SK-N-SH treated with all-trans-retinoic acid at 6 μM for 48 hours (cell line): ENCODE measurements at regions not wholly inside any gene's neighbourhood (a gene's known extent, or its start where the extent isn't known, plus 50 kb on each side); places are given as distances from the start of the nearest gene placed in this dataset.
"Not testable (repeated sequence)": the region's sequence is repeated elsewhere in the genome, so short reads cannot be mapped to it uniquely, and the experiment has no call there.

Experiments used
- ATAC-seq: fragments of 200-7000 bp; cut with Tn5 transposase; 3 replicates; pipeline ENCODE4 v1.9.1; 2020; ENCODE audit warnings: mild to moderate bottlenecking, moderate library complexity
- BACH2 ChIP-seq: fragments of 250-450 bp; sonication (Bioruptor Pico); IDR thresholded peaks from 2 replicates; pipeline ENCODE4 v1.9.0; 2021; ENCODE audit warnings: mild to moderate bottlenecking, borderline replicate concordance
- CSDC2 ChIP-seq: fragments of 250-450 bp; sonication (Bioruptor Pico); IDR thresholded peaks from 2 replicates; pipeline ENCODE4 v1.5.0; 2020; ENCODE audit warnings: mild to moderate bottlenecking, moderate library complexity
- ESRRG ChIP-seq: fragments of 250-450 bp; sonication (Bioruptor Pico); IDR thresholded peaks from 2 replicates; pipeline ENCODE4 v1.6.1; 2021; ENCODE audit warnings: mild to moderate bottlenecking
- GLIS3 ChIP-seq: fragments of 250-450 bp; sonication (Bioruptor Pico); IDR thresholded peaks from 2 replicates; pipeline ENCODE4 v1.5.0; 2020; ENCODE audit warnings: mild to moderate bottlenecking, moderate library complexity
- OSR1 ChIP-seq: fragments of 250-450 bp; sonication (Bioruptor Pico); IDR thresholded peaks from 2 replicates; pipeline ENCODE4 v1.8.0; 2022; ENCODE audit warnings: moderate library complexity, mild to moderate bottlenecking, inconsistent platforms
- PPARA ChIP-seq: fragments of 250-450 bp; sonication (Bioruptor Pico); IDR thresholded peaks from 2 replicates; pipeline ENCODE4 v1.5.0; 2020; ENCODE audit warnings: mild to moderate bottlenecking, borderline replicate concordance
- RARB ChIP-seq: fragments of 250-450 bp; sonication (Bioruptor Pico); IDR thresholded peaks from 2 replicates; pipeline ENCODE4 v1.8.0; 2021; ENCODE audit warnings: mild to moderate bottlenecking, moderate library complexity
- SNAI2 ChIP-seq: fragments of 250-450 bp; sonication (Bioruptor Pico); IDR thresholded peaks from 2 replicates; pipeline ENCODE4 v1.5.0; 2020; ENCODE audit warnings: mild to moderate bottlenecking, moderate library complexity
- TCF4 ChIP-seq: fragments of 250-450 bp; sonication (Bioruptor Pico); IDR thresholded peaks from 2 replicates; pipeline ENCODE4 v1.8.0; 2021; ENCODE audit warnings: mild to moderate bottlenecking, moderate library complexity, borderline replicate concordance
- TOX ChIP-seq: fragments of 250-450 bp; sonication (Bioruptor Pico); IDR thresholded peaks from 2 replicates; pipeline ENCODE4 v1.8.0; 2021; ENCODE audit warnings: mild to moderate bottlenecking, moderate library complexity, borderline replicate concordance
- TSHZ2 ChIP-seq: fragments of 250-450 bp; sonication (Bioruptor Pico); IDR thresholded peaks from 2 replicates; pipeline ENCODE4 v1.5.0; 2020; ENCODE audit warnings: mild to moderate bottlenecking, moderate library complexity
- ZFP3 ChIP-seq: fragments of 250-450 bp; sonication (Bioruptor Pico); IDR thresholded peaks from 2 replicates; pipeline ENCODE4 v1.5.0; 2020; ENCODE audit warnings: mild to moderate bottlenecking, moderate library complexity
- ZFP30 ChIP-seq: fragments of 450-650 bp; formaldehyde crosslinking; IDR thresholded peaks from 2 replicates; pipeline ENCODE4 v1.5.0; 2022; ENCODE audit warnings: mild to moderate bottlenecking, moderate library complexity
- ZNF565 ChIP-seq: fragments of 450-650 bp; formaldehyde crosslinking; conservative IDR thresholded peaks from 2 replicates; pipeline ENCODE4 v1.5.0; 2020; ENCODE audit warnings: low read depth, mild to moderate bottlenecking, moderate library complexity
- ZNF8 ChIP-seq: fragments of 450-650 bp; formaldehyde crosslinking; IDR thresholded peaks from 2 replicates; pipeline ENCODE4 v1.5.0; 2020; ENCODE audit warnings: mild to moderate bottlenecking, moderate library complexity
- TF ChIP-seq, protein P1 (sequence below): fragments of 250-450 bp; sonication (Bioruptor Pico); IDR thresholded peaks from 2 replicates; pipeline ENCODE4 v1.5.1; 2020; ENCODE audit warnings: low read depth, mild to moderate bottlenecking, moderate library complexity
- TF ChIP-seq, protein P2 (sequence below): fragments of 250-450 bp; sonication (Bioruptor Pico); IDR thresholded peaks from 2 replicates; pipeline ENCODE4 v1.5.1; 2021; ENCODE audit warnings: mild to moderate bottlenecking, moderate library complexity
- TF ChIP-seq, protein P3 (sequence below): fragments of 250-450 bp; sonication (Bioruptor Pico); IDR thresholded peaks from 2 replicates; pipeline ENCODE4 v1.8.0; 2020; ENCODE audit warnings: mild to moderate bottlenecking, moderate library complexity, borderline replicate concordance
- TF ChIP-seq, protein P4 (sequence below): fragments of 250-450 bp; sonication (Bioruptor Pico); IDR thresholded peaks from 2 replicates; pipeline ENCODE4 v1.8.0; 2021; ENCODE audit warnings: low read depth, mild to moderate bottlenecking, moderate library complexity, borderline replicate concordance

DNA sequence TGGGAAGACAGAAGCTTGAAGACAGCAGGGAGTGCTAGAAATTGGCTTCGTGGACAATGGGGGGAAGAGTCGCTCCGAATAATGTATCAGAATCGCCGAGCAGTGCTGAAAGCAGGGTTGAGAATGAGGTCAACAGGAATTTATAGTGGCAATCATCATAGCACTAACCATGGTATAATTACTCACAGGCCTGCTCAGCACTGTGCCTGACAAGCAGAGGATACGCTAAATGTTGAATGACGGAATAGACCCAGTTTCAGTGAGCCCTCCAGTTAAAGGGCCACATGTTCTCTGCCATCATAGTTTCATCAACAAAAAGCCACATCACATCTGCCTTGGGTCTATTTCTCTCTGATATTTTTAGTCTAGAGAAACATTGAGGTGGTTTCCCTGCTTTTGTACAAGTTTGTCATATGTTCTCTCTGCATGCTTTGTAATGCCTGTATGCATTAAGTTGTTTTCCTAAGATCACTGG is 130.3 kb upstream of the EGLN3 start:
- TF ChIP-seq ZNF565 (CRISPR knock-in tag) (no peak), RARB (no peak), ZFP3 (CRISPR knock-in tag) (no peak), ESRRG (no peak), PPARA (CRISPR knock-in tag) (no peak), TSHZ2 (CRISPR knock-in tag) (no peak), ZFP30 (CRISPR knock-in tag) (no peak), TCF4 (CRISPR knock-in tag) (no peak), CSDC2 (CRISPR knock-in tag) (no peak), TOX (CRISPR knock-in tag) (no peak), GLIS3 (CRISPR knock-in tag) (no peak), ZNF8 (CRISPR knock-in tag) (no peak), BACH2 (CRISPR knock-in tag) (no peak), SNAI2 (no peak)
- TF ChIP-seq, protein P1, sequence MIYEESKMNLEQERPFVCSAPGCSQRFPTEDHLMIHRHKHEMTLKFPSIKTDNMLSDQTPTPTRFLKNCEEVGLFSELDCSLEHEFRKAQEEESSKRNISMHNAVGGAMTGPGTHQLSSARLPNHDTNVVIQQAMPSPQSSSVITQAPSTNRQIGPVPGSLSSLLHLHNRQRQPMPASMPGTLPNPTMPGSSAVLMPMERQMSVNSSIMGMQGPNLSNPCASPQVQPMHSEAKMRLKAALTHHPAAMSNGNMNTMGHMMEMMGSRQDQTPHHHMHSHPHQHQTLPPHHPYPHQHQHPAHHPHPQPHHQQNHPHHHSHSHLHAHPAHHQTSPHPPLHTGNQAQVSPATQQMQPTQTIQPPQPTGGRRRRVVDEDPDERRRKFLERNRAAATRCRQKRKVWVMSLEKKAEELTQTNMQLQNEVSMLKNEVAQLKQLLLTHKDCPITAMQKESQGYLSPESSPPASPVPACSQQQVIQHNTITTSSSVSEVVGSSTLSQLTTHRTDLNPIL (CRISPR knock-in tag) = no peak
- TF ChIP-seq, protein P2, sequence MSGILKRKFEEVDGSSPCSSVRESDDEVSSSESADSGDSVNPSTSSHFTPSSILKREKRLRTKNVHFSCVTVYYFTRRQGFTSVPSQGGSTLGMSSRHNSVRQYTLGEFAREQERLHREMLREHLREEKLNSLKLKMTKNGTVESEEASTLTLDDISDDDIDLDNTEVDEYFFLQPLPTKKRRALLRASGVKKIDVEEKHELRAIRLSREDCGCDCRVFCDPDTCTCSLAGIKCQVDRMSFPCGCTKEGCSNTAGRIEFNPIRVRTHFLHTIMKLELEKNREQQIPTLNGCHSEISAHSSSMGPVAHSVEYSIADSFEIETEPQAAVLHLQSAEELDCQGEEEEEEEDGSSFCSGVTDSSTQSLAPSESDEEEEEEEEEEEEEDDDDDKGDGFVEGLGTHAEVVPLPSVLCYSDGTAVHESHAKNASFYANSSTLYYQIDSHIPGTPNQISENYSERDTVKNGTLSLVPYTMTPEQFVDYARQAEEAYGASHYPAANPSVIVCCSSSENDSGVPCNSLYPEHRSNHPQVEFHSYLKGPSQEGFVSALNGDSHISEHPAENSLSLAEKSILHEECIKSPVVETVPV = no peak
- TF ChIP-seq, protein P3, sequence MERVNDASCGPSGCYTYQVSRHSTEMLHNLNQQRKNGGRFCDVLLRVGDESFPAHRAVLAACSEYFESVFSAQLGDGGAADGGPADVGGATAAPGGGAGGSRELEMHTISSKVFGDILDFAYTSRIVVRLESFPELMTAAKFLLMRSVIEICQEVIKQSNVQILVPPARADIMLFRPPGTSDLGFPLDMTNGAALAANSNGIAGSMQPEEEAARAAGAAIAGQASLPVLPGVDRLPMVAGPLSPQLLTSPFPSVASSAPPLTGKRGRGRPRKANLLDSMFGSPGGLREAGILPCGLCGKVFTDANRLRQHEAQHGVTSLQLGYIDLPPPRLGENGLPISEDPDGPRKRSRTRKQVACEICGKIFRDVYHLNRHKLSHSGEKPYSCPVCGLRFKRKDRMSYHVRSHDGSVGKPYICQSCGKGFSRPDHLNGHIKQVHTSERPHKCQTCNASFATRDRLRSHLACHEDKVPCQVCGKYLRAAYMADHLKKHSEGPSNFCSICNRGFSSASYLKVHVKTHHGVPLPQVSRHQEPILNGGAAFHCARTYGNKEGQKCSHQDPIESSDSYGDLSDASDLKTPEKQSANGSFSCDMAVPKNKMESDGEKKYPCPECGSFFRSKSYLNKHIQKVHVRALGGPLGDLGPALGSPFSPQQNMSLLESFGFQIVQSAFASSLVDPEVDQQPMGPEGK = no peak
- ATAC-seq = no peak; the same call in 1 of the 3 replicates

DNA sequence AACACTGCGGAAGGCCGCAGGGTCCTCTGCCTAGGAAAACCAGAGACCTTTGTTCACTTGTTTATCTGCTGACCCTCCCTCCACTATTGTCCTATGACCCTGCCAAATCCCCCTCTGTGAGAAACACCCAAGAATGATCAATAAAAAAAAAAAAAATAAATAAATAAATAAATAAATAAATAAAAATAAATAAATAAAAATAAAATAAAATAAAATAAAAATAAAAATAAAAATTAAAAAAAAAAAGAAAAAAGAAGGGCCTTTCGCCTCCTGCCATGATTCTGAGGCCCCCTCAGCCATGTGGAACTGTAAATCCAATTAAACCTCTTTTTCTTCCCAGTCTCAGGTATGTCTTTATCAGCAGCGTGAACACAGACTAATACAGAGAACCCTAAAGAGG is 128.8 kb upstream of the EGLN3 start:
- ATAC-seq = not testable (repeated sequence)

- ATAC-seq = no peak
- TF ChIP-seq, protein P3 = no peak
- TF ChIP-seq OSR1 (CRISPR knock-in tag) (no peak), SNAI2 (no peak), GLIS3 (CRISPR knock-in tag) (no peak), TSHZ2 (CRISPR knock-in tag) (no peak)
- TF ChIP-seq, protein P4, sequence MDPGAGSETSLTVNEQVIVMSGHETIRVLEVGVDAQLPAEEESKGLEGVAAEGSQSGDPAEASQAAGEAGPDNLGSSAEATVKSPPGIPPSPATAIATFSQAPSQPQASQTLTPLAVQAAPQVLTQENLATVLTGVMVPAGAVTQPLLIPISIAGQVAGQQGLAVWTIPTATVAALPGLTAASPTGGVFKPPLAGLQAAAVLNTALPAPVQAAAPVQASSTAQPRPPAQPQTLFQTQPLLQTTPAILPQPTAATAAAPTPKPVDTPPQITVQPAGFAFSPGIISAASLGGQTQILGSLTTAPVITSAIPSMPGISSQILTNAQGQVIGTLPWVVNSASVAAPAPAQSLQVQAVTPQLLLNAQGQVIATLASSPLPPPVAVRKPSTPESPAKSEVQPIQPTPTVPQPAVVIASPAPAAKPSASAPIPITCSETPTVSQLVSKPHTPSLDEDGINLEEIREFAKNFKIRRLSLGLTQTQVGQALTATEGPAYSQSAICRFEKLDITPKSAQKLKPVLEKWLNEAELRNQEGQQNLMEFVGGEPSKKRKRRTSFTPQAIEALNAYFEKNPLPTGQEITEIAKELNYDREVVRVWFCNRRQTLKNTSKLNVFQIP = no peak
- TF ChIP-seq, protein P1 (CRISPR knock-in tag) = no peak
Measured at GRCh38 chr14:34078117-34078743, 127.4 kb upstream of the EGLN3 start.
